HS-27A (cell line): ENCODE measurements at regions not wholly inside any gene's neighbourhood (a gene's known extent, or its start where the extent isn't known, plus 50 kb on each side); places are given as distances from the start of the nearest gene placed in this dataset.
A peak's percentile ranks its signal among the peaks of the same experiment; 100 is the strongest.

Experiments used
- DNase-seq: peaks from one replicate; pipeline ENCODE4 v3.0.0-alpha.2; 2012; ENCODE audit warnings: low read depth, missing footprints

- DNase-seq: no peak
Observed at GRCh38 chr21:16642353-16642752, 870.5 kb upstream of the CXADR start.

GRCh38 chr21:16644685-16645084, 868.2 kb upstream of the CXADR start:
- no peak for DNase-seq

- DNase-seq: no peak
Observed at GRCh38 chr21:16650714-16651366, 862.0 kb upstream of the CXADR start.

- no peak for DNase-seq
Observed at GRCh38 chr21:16651956-16652355, 860.9 kb upstream of the CXADR start.

GRCh38 chr21:16663436-16663835, 849.4 kb upstream of the CXADR start:
- no peak for DNase-seq

GRCh38 chr21:16667395-16667794, 845.4 kb upstream of the CXADR start:
- DNase-seq: no peak

GRCh38 chr21:16674949-16675348, 837.9 kb upstream of the CXADR start:
- DNase-seq: no peak

GRCh38 chr21:16676391-16676790, 836.5 kb upstream of the CXADR start:
- DNase-seq: no peak

- DNase-seq: no peak
Observed at GRCh38 chr21:16678429-16679160, 834.2 kb upstream of the CXADR start.

- no peak for DNase-seq
Observed at GRCh38 chr21:16695074-16695473, 817.8 kb upstream of the CXADR start.

GRCh38 chr21:16707274-16707673, 805.6 kb upstream of the CXADR start:
- DNase-seq: no peak

GRCh38 chr21:16708101-16708835, 804.6 kb upstream of the CXADR start:
- peak; percentile 19 for DNase-seq

GRCh38 chr21:16709866-16710550, 802.8 kb upstream of the CXADR start:
- DNase-seq: peak; percentile 15

GRCh38 chr21:16711757-16712156, 801.1 kb upstream of the CXADR start:
- no peak for DNase-seq

- DNase-seq: no peak
Observed at GRCh38 chr21:16713331-16714117, 799.3 kb upstream of the CXADR start.

GRCh38 chr21:16740511-16740910, 772.3 kb upstream of the CXADR start:
- DNase-seq: no peak

GRCh38 chr21:16741141-16741665, 771.6 kb upstream of the CXADR start:
- DNase-seq: no peak

GRCh38 chr21:16742131-16742641, 770.7 kb upstream of the CXADR start:
- DNase-seq: no peak

- DNase-seq: no peak
Observed at GRCh38 chr21:16742741-16743140, 770.1 kb upstream of the CXADR start.

- DNase-seq: no peak
Observed at GRCh38 chr21:16743317-16743716, 769.5 kb upstream of the CXADR start.

- DNase-seq: no peak
Observed at GRCh38 chr21:16750926-16751325, 761.9 kb upstream of the CXADR start.
